OCI-LY1 (cell line): ENCODE measurements at regions not wholly inside any gene's neighbourhood (a gene's known extent, or its start where the extent isn't known, plus 50 kb on each side); places are given as distances from the start of the nearest gene placed in this dataset.

Source experiments
- H2AFZ ChIP-seq: fragments of 200-600 bp; sonication (generic), shearing (Covaris generic); 2 replicates; pipeline ENCODE4 v1.6.0; 2014; ENCODE audit warnings: antibody characterized with exemption, mild to moderate bottlenecking, low read length
- H3F3A ChIP-seq: fragments of 200-600 bp; sonication (generic), shearing (Covaris generic); 2 replicates; pipeline ENCODE4 v1.6.0; 2014; ENCODE audit warnings: mild to moderate bottlenecking, antibody characterized with exemption, low read length, moderate library complexity; ENCODE audit not compliant: insufficient read depth
- H3K27ac ChIP-seq: fragments of 200-600 bp; sonication (generic); 2 replicates; pipeline ENCODE4 v1.5.1; 2014; ENCODE audit warnings: low read length, mixed run types, mild to moderate bottlenecking, low read depth; ENCODE audit not compliant: poor library complexity, severe bottlenecking
- H3K27me3 ChIP-seq: fragments of 200-600 bp; sonication (generic); 2 replicates; pipeline ENCODE4 v1.6.0; 2014; ENCODE audit warnings: antibody characterized with exemption, mild to moderate bottlenecking, low read length, moderate library complexity; ENCODE audit not compliant: insufficient read depth
- H3K36me3 ChIP-seq: fragments of 200-600 bp; sonication (generic); 2 replicates; pipeline ENCODE4 v1.6.1; 2014; ENCODE audit warnings: mild to moderate bottlenecking, antibody characterized with exemption, low read length, moderate library complexity, mixed read lengths; ENCODE audit not compliant: insufficient read depth
- H3K4me1 ChIP-seq: fragments of 200-600 bp; sonication (generic); 2 replicates; pipeline ENCODE4 v1.5.1; 2014; ENCODE audit warnings: mild to moderate bottlenecking, low read length, moderate library complexity; ENCODE audit not compliant: insufficient read depth, severe bottlenecking
- H3K4me2 ChIP-seq: fragments of 200-600 bp; sonication (generic), shearing (Covaris generic); 2 replicates; pipeline ENCODE4 v1.6.1; 2014; ENCODE audit warnings: low read length
- H3K4me3 ChIP-seq: fragments of 200-600 bp; sonication (generic); 2 replicates; pipeline ENCODE4 v1.5.1; 2014; ENCODE audit warnings: low read length, low read depth, mild to moderate bottlenecking, mixed read lengths; ENCODE audit not compliant: poor library complexity, severe bottlenecking
- H3K79me2 ChIP-seq: fragments of 200-600 bp; shearing (Covaris generic); 2 replicates; pipeline ENCODE4 v1.6.1; 2016; ENCODE audit warnings: mixed run types, low read length, mixed read lengths; ENCODE audit not compliant: insufficient read depth
- H3K9ac ChIP-seq: fragments of 200-600 bp; sonication (generic), shearing (Covaris generic); 2 replicates; pipeline ENCODE4 v1.6.1; 2014; ENCODE audit warnings: mild to moderate bottlenecking, low read length, mixed read lengths
- H3K9me2 ChIP-seq: fragments of 200-600 bp; sonication (generic), shearing (Covaris generic); 2 replicates; pipeline ENCODE4 v1.6.1; 2014; ENCODE audit warnings: low read depth, mild to moderate bottlenecking, low read length, mixed read lengths
- H3K9me3 ChIP-seq: fragments of 200-600 bp; shearing (Covaris generic); 2 replicates; pipeline ENCODE4 v1.6.1; 2014; ENCODE audit warnings: low read length, mixed read lengths
- H4K20me1 ChIP-seq: fragments of 200-600 bp; sonication (generic), shearing (Covaris generic); 2 replicates; pipeline ENCODE4 v1.6.0; 2016; ENCODE audit warnings: mild to moderate bottlenecking, low read length; ENCODE audit not compliant: insufficient read depth
- CTCF ChIP-seq: fragments of 200-600 bp; sonication (generic), shearing (Covaris generic); IDR thresholded peaks from 2 replicates; pipeline ENCODE4 v1.5.1; 2017; ENCODE audit warnings: mild to moderate bottlenecking, antibody characterized with exemption, low read length, moderate library complexity, mixed read lengths
- EZH2 ChIP-seq: fragments of 200-600 bp; sonication (generic), shearing (Covaris generic); IDR thresholded peaks from 2 replicates; pipeline ENCODE4 v1.8.0; 2017; ENCODE audit warnings: borderline replicate concordance, mixed run types, mild to moderate bottlenecking, antibody characterized with exemption, low read length, moderate library complexity, mixed read lengths

DNA sequence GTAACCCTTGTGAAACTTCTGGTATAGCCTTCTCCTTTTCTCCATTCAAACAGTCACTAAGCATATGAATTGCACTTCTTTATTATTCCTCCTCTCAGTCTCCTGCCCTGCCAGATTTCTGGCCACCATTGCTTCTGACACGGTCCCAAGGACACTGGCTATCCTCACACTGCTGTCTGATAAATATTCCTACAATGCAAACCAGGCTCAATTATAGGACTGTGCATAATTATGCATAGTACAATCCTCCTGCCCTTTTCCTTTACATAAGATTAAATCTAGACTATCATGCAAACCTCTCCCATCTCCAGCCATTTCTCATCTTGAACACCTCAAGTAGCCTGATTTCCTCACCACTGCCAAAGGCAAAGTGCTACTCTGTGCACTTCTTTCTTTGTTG lies 704.3 kb upstream of the ADAMTS5 start:
- Histone ChIP-seq H3K27ac (no peak overlapping the region), H3K27me3 (no peaks in the 10 kb centered on the region), H3K4me3 (no peak overlapping the region), H4K20me1 (no peaks in the 10 kb centered on the region), H3F3A (no peaks in the 10 kb centered on the region), H3K9me2 (no peaks in the 10 kb centered on the region), H3K9ac (no peak overlapping the region), H3K79me2 (no peaks in the 10 kb centered on the region), H3K4me2 (no peak overlapping the region), H3K9me3 (no peaks in the 10 kb centered on the region), H2AFZ (no peak overlapping the region), H3K36me3 (no peaks in the 10 kb centered on the region), H3K4me1 (no peaks in the 10 kb centered on the region)
- TF ChIP-seq EZH2 (no peak), CTCF (no peak)

GRCh38 chr21:27653481-27653880 lies 686.6 kb upstream of the ADAMTS5 start:
- Histone ChIP-seq H3K79me2 (no peaks in the 10 kb centered on the region), H3K9me3 (no peaks in the 10 kb centered on the region), H2AFZ (no peak overlapping the region), H3K27me3 (no peaks in the 10 kb centered on the region), H3K27ac (no peak overlapping the region), H3K4me2 (no peak overlapping the region), H3K4me3 (no peak overlapping the region), H3K4me1 (no peaks in the 10 kb centered on the region), H3K9ac (no peak overlapping the region), H3K36me3 (no peaks in the 10 kb centered on the region), H4K20me1 (no peaks in the 10 kb centered on the region), H3K9me2 (no peaks in the 10 kb centered on the region), H3F3A (no peaks in the 10 kb centered on the region)
- TF ChIP-seq EZH2 (no peak), CTCF (no peak)

GRCh38 chr21:27649762-27650161 lies 682.9 kb upstream of the ADAMTS5 start:
- TF ChIP-seq EZH2 (no peak), CTCF (no peak)
- H3K9ac ChIP-seq = no peak overlapping the region
- no peak overlapping the region for H3K4me2 ChIP-seq
- H3K4me1 ChIP-seq = no peaks in the 10 kb centered on the region
- no peaks in the 10 kb centered on the region for H3K9me3 ChIP-seq
- no peaks in the 10 kb centered on the region for H4K20me1 ChIP-seq
- H3K9me2 ChIP-seq = no peaks in the 10 kb centered on the region
- no peak overlapping the region for H3K27ac ChIP-seq
- no peak overlapping the region for H2AFZ ChIP-seq
- H3F3A ChIP-seq = no peaks in the 10 kb centered on the region
- H3K4me3 ChIP-seq = no peak overlapping the region
- no peaks in the 10 kb centered on the region for H3K79me2 ChIP-seq
- H3K27me3 ChIP-seq = no peaks in the 10 kb centered on the region
- no peaks in the 10 kb centered on the region for H3K36me3 ChIP-seq
